ENCODE measurements at regions not wholly inside any gene's neighbourhood (a gene's known extent, or its start where the extent isn't known, plus 50 kb on each side); places are given as distances from the start of the nearest gene placed in this dataset.

- ATAC-seq (ENCODE audit: poor library complexity) (peak; percentile 59), DNase-seq (no peak)
- intact Hi-C loops (cut with DNase I), result no loop called here
These were observed 61.9 kb downstream of the EXOSC2 start for GRCh38 chr9:130755377-130756007.

- intact Hi-C loops (cut with DNase I), result no loop called here
- ATAC-seq (ENCODE audit: poor library complexity) (peak; percentile 28), DNase-seq (no peak)
These were observed 62.5 kb downstream of the EXOSC2 start for GRCh38 chr9:130756037-130756436.

- ATAC-seq (ENCODE audit: poor library complexity) (no peak), DNase-seq (no peak)
- intact Hi-C loops (cut with DNase I), result no loop called here
These were observed 63.0 kb downstream of the EXOSC2 start for GRCh38 chr9:130756455-130757152.

- ATAC-seq (ENCODE audit: poor library complexity) (no peak), DNase-seq (no peak)
- intact Hi-C loops (cut with DNase I), result no loop called here
These were observed 66.2 kb downstream of the EXOSC2 start for GRCh38 chr9:130759738-130760137.

- DNase-seq, result no peak
- intact Hi-C loops (cut with DNase I), result no loop called here
- no peak for ATAC-seq (ENCODE audit: poor library complexity)
These were observed 70.0 kb downstream of the EXOSC2 start for GRCh38 chr9:130763331-130764171.

- DNase-seq, result no peak
- ATAC-seq (ENCODE audit: poor library complexity), result no peak
- intact Hi-C loops (cut with DNase I), result loop anchor here (5.0 kb wide), 1 partner anchor 53 kb away; no protein-coding TSS in a partner anchor
These were observed 69.7 kb upstream of the ABL1 start for GRCh38 chr9:130765137-130766020.

GRCh38 chr9:130766021-130766926, 68.8 kb upstream of the ABL1 start:
- intact Hi-C loops (cut with DNase I), result loop anchor here (5.0 kb wide), 1 partner anchor 54 kb away; no protein-coding TSS in a partner anchor
- DNase-seq (no peak), ATAC-seq (ENCODE audit: poor library complexity) (peak; percentile 29)

- no peak for DNase-seq
- ATAC-seq (ENCODE audit: poor library complexity), result peak; percentile 32
- intact Hi-C loops (cut with DNase I), result loop anchor here (5.0 kb wide), 1 partner anchor 55 kb away; no protein-coding TSS in a partner anchor
These were observed 68.1 kb upstream of the ABL1 start for GRCh38 chr9:130766927-130767307.

GRCh38 chr9:130768265-130768664, 66.8 kb upstream of the ABL1 start:
- intact Hi-C loops (cut with DNase I), result loop anchor here (5.0 kb wide), 1 partner anchor 56 kb away; no protein-coding TSS in a partner anchor
- ATAC-seq (ENCODE audit: poor library complexity) (no peak), DNase-seq (no peak)

GRCh38 chr9:130768891-130769403, 66.1 kb upstream of the ABL1 start:
- DNase-seq (no peak), ATAC-seq (ENCODE audit: poor library complexity) (no peak)
- intact Hi-C loops (cut with DNase I), result loop anchor here (5.0 kb wide), 1 partner anchor 57 kb away; no protein-coding TSS in a partner anchor

GRCh38 chr9:130770093-130770492, 65.0 kb upstream of the ABL1 start:
- ATAC-seq (ENCODE audit: poor library complexity) (no peak), DNase-seq (no peak)
- intact Hi-C loops (cut with DNase I), result loop anchor here (2.0 kb wide), 1 partner anchor 91 kb away; no protein-coding TSS in a partner anchor

- ATAC-seq (ENCODE audit: poor library complexity) (peak; percentile 71), DNase-seq (no peak)
- intact Hi-C loops (cut with DNase I), result loop anchor here (2.0 kb wide), 1 partner anchor 90 kb away; no protein-coding TSS in a partner anchor
These were observed 64.2 kb upstream of the ABL1 start for GRCh38 chr9:130770679-130771442.

GRCh38 chr9:130772185-130772584, 62.9 kb upstream of the ABL1 start:
- DNase-seq (no peak), ATAC-seq (ENCODE audit: poor library complexity) (no peak)
- intact Hi-C loops (cut with DNase I), result no loop called here

- intact Hi-C loops (cut with DNase I), result no loop called here
These were observed 60.9 kb upstream of the ABL1 start for GRCh38 chr9:130774183-130774582.

GRCh38 chr9:130775336-130775991, 59.6 kb upstream of the ABL1 start:
- intact Hi-C loops (cut with DNase I), result no loop called here

More at GRCh38 chr9:130774183-130774582, 60.9 kb upstream of the ABL1 start:
- ATAC-seq (ENCODE audit: poor library complexity), result no peak
- no peak for DNase-seq

More at GRCh38 chr9:130775336-130775991, 59.6 kb upstream of the ABL1 start:
- ATAC-seq (ENCODE audit: poor library complexity), result no peak
- DNase-seq, result no peak

All from Right ventricle myocardium superior (tissue), 1 donor.